ENCODE measurements at regions not wholly inside any gene's neighbourhood (a gene's known extent, or its start where the extent isn't known, plus 50 kb on each side); places are given as distances from the start of the nearest gene placed in this dataset.
"Not testable (repeated sequence)": the region's sequence is repeated elsewhere in the genome, so short reads cannot be mapped to it uniquely, and the experiment has no call there.

DNA sequence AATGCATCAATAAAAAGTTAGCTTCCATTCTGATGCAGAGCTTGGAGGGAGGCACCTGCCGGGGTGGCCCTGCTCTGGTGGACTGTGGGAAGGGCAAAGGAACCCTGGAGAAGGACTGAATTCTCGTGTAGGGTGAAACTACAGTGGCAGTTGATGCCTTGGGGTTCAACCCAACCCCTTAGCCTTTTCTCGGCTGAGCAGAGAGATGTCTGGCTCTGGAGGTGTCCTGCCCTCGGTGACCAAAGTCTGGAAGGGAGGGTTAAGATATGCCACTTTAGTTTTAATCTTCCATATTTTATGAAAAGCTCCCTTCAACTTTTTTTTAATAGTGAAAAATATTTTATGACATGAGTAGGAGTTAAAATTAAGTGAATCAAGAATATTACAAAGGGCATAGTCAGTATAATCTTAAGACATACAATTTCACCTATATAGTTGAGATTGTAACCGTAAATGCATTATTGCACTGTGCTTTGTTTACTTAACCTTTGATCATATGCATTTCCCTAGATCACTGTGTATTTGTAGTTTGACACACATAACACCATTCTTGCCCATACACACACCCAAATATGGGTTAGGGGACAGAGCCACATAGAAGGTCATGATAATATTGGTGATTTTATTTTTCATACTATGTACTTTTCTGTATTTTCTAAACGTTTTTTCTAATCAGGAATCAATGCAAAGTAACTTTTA is 179.6 kb downstream of the MCHR2 start:
- no peak for DNase-seq (ENCODE audit: low read depth)
- TF ChIP-seq, protein P1, sequence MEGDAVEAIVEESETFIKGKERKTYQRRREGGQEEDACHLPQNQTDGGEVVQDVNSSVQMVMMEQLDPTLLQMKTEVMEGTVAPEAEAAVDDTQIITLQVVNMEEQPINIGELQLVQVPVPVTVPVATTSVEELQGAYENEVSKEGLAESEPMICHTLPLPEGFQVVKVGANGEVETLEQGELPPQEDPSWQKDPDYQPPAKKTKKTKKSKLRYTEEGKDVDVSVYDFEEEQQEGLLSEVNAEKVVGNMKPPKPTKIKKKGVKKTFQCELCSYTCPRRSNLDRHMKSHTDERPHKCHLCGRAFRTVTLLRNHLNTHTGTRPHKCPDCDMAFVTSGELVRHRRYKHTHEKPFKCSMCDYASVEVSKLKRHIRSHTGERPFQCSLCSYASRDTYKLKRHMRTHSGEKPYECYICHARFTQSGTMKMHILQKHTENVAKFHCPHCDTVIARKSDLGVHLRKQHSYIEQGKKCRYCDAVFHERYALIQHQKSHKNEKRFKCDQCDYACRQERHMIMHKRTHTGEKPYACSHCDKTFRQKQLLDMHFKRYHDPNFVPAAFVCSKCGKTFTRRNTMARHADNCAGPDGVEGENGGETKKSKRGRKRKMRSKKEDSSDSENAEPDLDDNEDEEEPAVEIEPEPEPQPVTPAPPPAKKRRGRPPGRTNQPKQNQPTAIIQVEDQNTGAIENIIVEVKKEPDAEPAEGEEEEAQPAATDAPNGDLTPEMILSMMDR (conservative IDR thresholded peaks at IDR 0.05; ENCODE audit: low read depth, low read length) = no peak
- no peak overlapping the region for H3K4me3 ChIP-seq (ENCODE audit: low read depth, low read length)

DNA sequence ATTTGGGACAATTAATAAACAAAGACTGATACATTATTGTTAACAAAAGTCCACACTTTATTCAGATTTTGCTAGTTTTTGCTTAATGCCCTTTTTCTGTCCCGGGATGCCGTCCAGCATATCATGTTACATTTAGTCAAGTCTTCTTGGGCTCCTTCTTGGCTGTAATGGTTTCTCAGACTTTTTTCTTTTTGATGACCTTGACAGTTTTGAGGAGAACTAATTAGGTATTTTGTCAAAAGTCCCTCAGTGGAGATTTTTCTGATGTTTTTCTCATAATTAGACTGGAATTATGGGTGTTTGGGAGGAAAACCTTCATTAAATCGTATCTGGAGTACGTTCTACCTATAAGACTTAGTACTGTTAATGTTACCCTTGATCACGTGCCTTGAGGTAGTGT is 177.2 kb downstream of the MCHR2 start:
- DNase-seq (ENCODE audit: low read depth) = no peak
- H3K4me3 ChIP-seq (ENCODE audit: low read depth, low read length) = no peak overlapping the region
- TF ChIP-seq, protein P1 (conservative IDR thresholded peaks at IDR 0.05; ENCODE audit: low read depth, low read length) = no peak

DNA sequence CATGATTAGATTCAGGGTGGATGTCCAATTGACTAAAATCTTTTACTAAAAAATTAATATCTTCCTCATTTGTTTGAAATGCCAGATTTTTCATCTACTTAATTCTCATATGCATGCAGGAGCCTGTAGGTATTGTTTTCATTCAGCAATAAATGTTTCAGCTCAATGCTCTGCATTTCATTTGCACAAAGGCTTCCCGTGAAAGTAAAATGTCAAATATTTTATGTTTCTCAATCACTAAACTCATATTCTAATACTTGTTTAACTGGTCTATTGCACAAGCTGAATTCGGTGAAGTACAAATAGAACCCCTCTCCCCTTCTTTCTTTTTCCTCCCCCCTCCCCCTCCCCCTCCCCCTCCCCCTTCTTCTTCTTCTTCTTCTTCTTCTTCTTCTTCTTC is 175.9 kb downstream of the MCHR2 start:
- no peak for DNase-seq (ENCODE audit: low read depth)
- TF ChIP-seq, protein P1 (conservative IDR thresholded peaks at IDR 0.05; ENCODE audit: low read depth, low read length) = no peak
- no peak overlapping the region for H3K4me3 ChIP-seq (ENCODE audit: low read depth, low read length)

DNA sequence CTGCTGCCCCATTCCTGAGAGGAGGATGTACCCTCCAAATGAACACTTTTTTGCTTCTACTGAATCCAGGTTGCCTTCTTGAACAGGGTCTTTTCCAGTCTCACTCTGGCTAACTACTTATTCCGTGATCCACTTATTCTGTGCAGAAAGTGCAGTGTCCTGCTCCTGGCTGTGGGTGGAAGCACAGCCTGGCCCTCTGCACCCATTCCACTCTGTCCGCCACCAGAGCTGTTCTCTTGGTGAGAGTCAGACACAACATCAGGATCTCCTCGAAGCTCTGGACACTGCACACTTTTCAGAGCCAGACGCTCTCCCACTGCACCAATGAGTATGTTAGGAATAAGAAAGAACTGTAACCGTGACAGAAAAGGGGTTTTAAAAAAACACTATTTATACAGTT is 174.2 kb downstream of the MCHR2 start:
- TF ChIP-seq, protein P1 (conservative IDR thresholded peaks at IDR 0.05; ENCODE audit: low read depth, low read length) = no peak
- DNase-seq (ENCODE audit: low read depth) = no peak

DNA sequence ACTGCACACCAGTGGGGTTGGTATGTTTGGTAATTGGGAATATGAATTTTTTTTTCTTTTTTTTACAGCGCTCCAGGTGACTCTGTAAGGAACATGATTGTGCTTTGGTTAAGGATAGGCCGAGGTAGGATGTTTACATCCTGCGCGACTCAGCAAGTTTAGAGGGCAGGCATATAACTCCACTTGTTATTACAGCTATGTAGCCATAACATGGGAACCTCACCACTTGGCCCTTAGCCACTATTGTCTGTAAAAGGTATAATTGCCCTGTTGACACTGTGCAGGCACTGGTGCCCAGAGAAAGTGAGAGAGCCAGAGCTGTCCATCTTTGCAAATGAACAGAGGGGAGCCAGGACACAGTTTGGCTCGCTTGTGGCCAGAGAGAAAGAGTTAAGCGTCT is 172.9 kb downstream of the MCHR2 start:
- no peak for DNase-seq (ENCODE audit: low read depth)
- no peak overlapping the region for H3K4me3 ChIP-seq (ENCODE audit: low read depth, low read length)
- TF ChIP-seq, protein P1 (conservative IDR thresholded peaks at IDR 0.05; ENCODE audit: low read depth, low read length) = no peak

More for the DNA sequence above, 174.2 kb downstream of the MCHR2 start:
- H3K4me3 ChIP-seq (ENCODE audit: low read depth, low read length) = no peak overlapping the region

DNA sequence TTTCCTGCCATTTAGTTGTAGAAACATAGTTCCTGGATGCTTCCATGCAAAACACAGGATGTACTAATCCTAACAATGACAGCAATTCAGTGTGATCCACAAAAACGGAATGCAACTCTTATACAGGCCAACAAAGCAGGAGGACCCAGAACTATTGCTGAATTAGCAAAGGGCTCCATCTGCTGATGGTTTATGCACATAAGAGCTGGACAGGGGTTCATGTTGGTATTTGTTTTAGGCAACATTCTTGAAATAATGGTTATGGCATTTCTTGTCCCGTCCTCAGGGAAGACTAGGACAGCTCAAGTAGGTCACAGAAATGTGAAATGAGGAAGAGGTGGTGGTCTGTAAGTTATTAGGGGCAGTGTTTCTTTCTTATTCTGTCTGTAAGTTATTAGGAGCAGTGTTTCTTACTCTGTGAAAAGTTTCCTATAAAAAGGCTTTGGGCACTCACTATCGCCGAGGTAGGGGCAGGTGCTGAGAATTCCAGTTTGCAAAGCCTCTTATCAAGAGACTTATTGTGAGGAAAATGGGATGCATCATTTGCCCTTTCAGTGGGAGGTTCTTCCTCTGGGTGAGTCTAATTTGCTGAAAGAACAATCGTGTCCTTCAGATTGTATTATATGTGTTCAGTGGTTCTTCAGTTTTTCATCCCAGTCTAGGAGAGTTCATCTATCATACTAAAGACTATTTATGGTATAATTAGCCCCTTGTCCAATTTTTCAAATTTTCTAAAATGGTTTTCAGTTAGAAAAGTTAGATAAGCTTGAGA is 171.1 kb downstream of the MCHR2 start:
- no peak overlapping the region for H3K4me3 ChIP-seq (ENCODE audit: low read depth, low read length)
- peak; percentile 39 for DNase-seq (ENCODE audit: low read depth)
- TF ChIP-seq, protein P1 (conservative IDR thresholded peaks at IDR 0.05; ENCODE audit: low read depth, low read length) = peak; percentile 72

DNA sequence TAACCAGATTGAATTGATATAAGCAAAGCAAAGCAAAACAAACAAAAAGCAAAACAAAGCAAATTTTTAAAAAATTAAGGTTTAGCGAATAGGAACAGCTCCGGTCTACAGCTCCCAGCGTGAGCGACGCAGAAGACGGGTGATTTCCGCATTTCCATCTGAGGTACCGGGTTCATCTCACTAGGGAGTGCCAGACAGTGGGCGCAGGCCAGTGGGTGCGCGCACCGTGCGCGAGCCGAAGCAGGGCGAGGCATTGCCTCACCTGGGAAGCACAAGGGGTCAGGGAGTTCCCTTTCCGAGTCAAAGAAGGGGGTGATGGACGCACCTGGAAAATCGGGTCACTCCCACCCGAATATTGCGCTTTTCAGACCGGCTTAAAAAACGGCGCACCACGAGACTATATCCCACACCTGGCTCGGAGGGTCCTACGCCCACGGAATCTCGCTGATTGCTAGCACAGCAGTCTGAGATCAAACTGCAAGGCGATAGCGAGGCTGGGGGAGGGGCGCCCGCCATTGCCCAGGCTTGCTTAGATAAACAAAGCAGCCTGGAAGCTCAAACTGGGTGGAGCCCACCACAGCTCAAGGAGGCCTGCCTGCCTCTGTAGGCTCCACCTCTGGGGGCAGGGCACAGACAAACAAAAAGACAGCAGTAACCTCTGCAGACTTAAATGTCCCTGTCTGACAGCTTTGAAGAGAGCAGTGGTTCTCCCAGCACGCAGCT is 170.3 kb downstream of the MCHR2 start:
- DNase-seq (ENCODE audit: low read depth); H3K4me3 ChIP-seq (ENCODE audit: low read depth, low read length): not testable (repeated sequence)

Measured in epithelial cell of proximal tubule (primary cell).